Fibroblast of villous mesenchyme (primary cell): ENCODE measurements at regions not wholly inside any gene's neighbourhood (a gene's known extent, or its start where the extent isn't known, plus 50 kb on each side); places are given as distances from the start of the nearest gene placed in this dataset.

Experiments
- DNase-seq: peaks from one replicate; pipeline ENCODE4 v3.0.0-alpha.2; 2010; ENCODE audit warnings: low read depth
- H3K4me3 ChIP-seq: 2 replicates; pipeline ENCODE4 v1.5.1; 2011; ENCODE audit warnings: low read depth, mild to moderate bottlenecking, low read length
- TF ChIP-seq, protein P1 (sequence below): IDR thresholded peaks from 2 replicates; pipeline ENCODE4 v1.5.1; 2012; ENCODE audit warnings: low read depth, mild to moderate bottlenecking, low read length; ENCODE audit not compliant: insufficient read depth

GRCh38 chr15:61537337-61537736 is 308.2 kb upstream of the RORA start:
- no peak for DNase-seq
- TF ChIP-seq, protein P1, sequence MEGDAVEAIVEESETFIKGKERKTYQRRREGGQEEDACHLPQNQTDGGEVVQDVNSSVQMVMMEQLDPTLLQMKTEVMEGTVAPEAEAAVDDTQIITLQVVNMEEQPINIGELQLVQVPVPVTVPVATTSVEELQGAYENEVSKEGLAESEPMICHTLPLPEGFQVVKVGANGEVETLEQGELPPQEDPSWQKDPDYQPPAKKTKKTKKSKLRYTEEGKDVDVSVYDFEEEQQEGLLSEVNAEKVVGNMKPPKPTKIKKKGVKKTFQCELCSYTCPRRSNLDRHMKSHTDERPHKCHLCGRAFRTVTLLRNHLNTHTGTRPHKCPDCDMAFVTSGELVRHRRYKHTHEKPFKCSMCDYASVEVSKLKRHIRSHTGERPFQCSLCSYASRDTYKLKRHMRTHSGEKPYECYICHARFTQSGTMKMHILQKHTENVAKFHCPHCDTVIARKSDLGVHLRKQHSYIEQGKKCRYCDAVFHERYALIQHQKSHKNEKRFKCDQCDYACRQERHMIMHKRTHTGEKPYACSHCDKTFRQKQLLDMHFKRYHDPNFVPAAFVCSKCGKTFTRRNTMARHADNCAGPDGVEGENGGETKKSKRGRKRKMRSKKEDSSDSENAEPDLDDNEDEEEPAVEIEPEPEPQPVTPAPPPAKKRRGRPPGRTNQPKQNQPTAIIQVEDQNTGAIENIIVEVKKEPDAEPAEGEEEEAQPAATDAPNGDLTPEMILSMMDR: no peak
- H3K4me3 ChIP-seq: no peak overlapping the region

DNA sequence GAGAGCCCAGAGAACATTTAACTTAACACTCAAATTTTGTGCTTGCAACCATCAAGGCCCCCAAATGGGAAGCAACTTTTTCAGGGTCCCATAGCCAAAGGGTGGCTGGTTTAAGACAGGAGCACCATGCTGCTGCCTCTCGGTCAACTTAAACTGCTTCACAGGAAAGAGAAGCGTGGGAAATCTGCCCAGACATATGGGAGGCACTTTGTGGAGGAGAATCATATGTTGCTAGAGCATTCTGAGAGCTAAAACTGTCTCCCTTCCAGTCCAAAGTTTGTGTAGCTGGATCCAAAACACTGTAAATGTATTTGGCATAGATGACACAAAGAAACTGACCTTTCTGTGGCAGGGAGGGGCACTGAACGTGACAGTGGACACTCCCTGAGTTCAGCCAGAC is 305.9 kb upstream of the RORA start:
- DNase-seq: no peak
- TF ChIP-seq, protein P1: no peak
- no peak overlapping the region for H3K4me3 ChIP-seq

DNA sequence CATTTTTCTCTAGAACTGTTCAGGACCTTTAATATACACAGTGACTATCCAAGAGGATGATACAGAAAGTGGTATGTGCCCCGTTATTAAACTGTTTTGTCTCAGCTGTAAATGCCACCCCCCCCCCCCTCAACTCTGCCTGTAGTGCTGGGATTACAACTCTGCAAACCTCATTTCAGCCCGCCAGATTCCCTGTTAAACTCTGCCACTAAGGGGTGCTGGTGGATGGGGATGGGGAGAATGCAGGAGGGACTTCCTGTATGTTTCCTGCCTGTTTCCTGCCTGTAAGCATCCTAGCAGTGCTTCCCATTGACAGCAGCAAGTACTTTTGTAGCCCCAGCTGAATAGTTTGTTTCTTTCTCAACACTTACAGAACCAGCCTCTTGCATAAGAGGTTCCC is 301.7 kb upstream of the RORA start:
- no peak for DNase-seq
- TF ChIP-seq, protein P1: no peak
- no peak overlapping the region for H3K4me3 ChIP-seq

GRCh38 chr15:61528581-61528910 is 299.4 kb upstream of the RORA start:
- peak; percentile 54 for DNase-seq
- no peak overlapping the region for H3K4me3 ChIP-seq
- TF ChIP-seq, protein P1: no peak

- no peak for DNase-seq
- TF ChIP-seq, protein P1: no peak
- H3K4me3 ChIP-seq: no peak overlapping the region
These were observed 298.9 kb upstream of the RORA start for GRCh38 chr15:61527836-61528580.

DNA sequence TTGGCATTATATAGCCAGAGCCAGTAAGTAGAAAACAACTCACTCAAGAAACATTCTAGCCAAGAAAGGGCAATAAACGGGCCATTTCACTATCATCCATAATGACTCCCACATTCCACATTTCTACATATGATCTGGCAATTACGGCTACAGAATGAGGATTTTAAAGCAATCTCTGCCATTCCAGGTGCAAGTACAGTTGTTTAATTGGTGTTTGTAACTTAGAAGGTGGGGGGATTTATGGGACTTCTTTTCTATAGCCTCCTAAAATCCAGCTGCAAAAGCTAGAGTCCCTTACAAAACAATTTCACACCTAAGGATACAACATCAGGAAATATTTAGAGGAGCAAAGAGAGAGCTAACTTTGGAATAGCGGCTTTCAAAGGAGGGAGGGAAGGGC is 295.4 kb upstream of the RORA start:
- DNase-seq: no peak
- TF ChIP-seq, protein P1: no peak
- no peak overlapping the region for H3K4me3 ChIP-seq

GRCh38 chr15:61524086-61524485 is 295.0 kb upstream of the RORA start:
- TF ChIP-seq, protein P1: no peak
- no peak for DNase-seq
- no peak overlapping the region for H3K4me3 ChIP-seq
